ENCODE measurements at regions not wholly inside any gene's neighbourhood (a gene's known extent, or its start where the extent isn't known, plus 50 kb on each side); places are given as distances from the start of the nearest gene placed in this dataset.

- TF ChIP-seq ASH2L (IDR thresholded peaks at IDR 0.05; ENCODE audit: low read length) (no peak), ZNF274 (IDR thresholded peaks at IDR 0.05; ENCODE audit: borderline replicate concordance, extremely low read depth, low read length) (no peak), SRF (IDR thresholded peaks at IDR 0.05; ENCODE audit: low read depth, low read length) (no peak)
These were observed 337.3 kb upstream of the ZNF32 start for GRCh38 chr10:43985941-43986340.

Measured in H1 (cell line).